K562 (cell line): ENCODE measurements at regions not wholly inside any gene's neighbourhood (a gene's known extent, or its start where the extent isn't known, plus 50 kb on each side); places are given as distances from the start of the nearest gene placed in this dataset.

ENCODE experiments used
- ARHGAP35 ChIP-seq: fragments of 450-650 bp; IDR thresholded peaks from 2 replicates; pipeline ENCODE4 v1.6.1; 2018; ENCODE audit not compliant: partially characterized antibody
- CBFB ChIP-seq: sonication (generic); formaldehyde crosslinking; IDR thresholded peaks from 2 replicates; pipeline ENCODE4 v1.4.0; 2020; ENCODE audit warnings: mild to moderate bottlenecking, missing genetic modification reagents
- CREB1 ChIP-seq, 2 experiments: sonication (generic) in 1 of 2; formaldehyde crosslinking in 1 of 2; IDR thresholded peaks; 2 replicates each; pipeline versions ENCODE4 v1.6.1 to v1.8.0; 2012 to 2022; ENCODE audit warnings: inconsistent platforms in 1 of 2, mild to moderate bottlenecking in 1 of 2, missing genetic modification reagents in 1 of 2, moderate library complexity in 1 of 2
- KLF10 ChIP-seq: fragments of 250-450 bp; sonication (Bioruptor Pico); IDR thresholded peaks from 2 replicates; pipeline ENCODE4 v1.6.1; 2021; ENCODE audit warnings: matching md5 sums
- SAP30 ChIP-seq: fragments of 200-600 bp; sonication (generic); IDR thresholded peaks from 2 replicates; pipeline ENCODE4 v1.6.1; 2012; ENCODE audit warnings: borderline replicate concordance, low read depth, mild to moderate bottlenecking, moderate library complexity, low read length, control low read depth, inconsistent platforms; ENCODE audit not compliant: insufficient read depth, poor library complexity, severe bottlenecking
- SETDB1 ChIP-seq: IDR thresholded peaks from one replicate; pipeline ENCODE4 v1.6.1; 2012; ENCODE audit warnings: low read length, control low read depth, inconsistent platforms
- TBP ChIP-seq: optimal IDR thresholded peaks from 2 replicates; pipeline ENCODE3; 2011; ENCODE audit warnings: low read depth, low read length, improper control_type of control experiment
- TF ChIP-seq, protein P1 (sequence below): fragments of 450-650 bp; IDR thresholded peaks from 2 replicates; pipeline ENCODE4 v1.6.1; 2016; ENCODE audit warnings: borderline replicate concordance
- TF ChIP-seq, protein P2 (sequence below): fragments of 200-800 bp; sonication (Bioruptor generic); IDR thresholded peaks from 2 replicates; pipeline ENCODE4 v1.6.1; 2016; ENCODE audit warnings: missing genetic modification characterization, missing compliant biosample characterization

DNA sequence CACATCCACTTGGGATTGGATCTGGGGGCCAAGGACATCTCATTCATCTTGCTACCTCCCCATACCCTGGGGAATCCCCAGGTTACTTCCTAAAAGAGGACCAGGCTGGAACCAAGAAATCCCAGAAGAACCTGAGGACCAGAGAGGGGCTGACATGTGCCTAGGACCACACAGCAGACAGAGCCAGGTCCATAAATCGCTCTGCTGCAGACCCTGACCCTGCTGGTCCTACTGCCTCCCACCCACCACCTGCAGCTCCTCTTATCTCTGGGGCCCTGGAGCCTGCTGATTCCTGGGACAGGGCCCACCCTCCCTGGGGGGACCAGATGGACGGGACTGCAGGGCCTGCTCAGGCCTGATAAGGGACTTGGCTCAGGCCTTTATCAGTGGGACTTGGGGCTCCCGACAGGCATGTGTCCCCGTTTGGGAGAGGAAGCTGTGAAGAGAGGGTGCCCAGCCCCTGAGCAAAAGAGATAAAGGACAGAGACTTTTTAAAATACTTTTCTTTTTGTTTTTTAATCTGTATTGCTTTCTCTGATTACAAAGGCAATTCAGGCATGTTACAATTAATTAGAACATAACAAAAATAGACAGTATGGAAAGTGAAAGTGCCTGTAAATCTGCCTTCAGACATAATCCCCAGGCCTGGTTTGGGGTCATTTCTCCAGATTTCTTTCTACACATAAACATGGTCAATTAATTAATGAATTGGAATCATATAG, 101.3 kb upstream of the LARP1 start (continued):
- TF ChIP-seq, protein P1, sequence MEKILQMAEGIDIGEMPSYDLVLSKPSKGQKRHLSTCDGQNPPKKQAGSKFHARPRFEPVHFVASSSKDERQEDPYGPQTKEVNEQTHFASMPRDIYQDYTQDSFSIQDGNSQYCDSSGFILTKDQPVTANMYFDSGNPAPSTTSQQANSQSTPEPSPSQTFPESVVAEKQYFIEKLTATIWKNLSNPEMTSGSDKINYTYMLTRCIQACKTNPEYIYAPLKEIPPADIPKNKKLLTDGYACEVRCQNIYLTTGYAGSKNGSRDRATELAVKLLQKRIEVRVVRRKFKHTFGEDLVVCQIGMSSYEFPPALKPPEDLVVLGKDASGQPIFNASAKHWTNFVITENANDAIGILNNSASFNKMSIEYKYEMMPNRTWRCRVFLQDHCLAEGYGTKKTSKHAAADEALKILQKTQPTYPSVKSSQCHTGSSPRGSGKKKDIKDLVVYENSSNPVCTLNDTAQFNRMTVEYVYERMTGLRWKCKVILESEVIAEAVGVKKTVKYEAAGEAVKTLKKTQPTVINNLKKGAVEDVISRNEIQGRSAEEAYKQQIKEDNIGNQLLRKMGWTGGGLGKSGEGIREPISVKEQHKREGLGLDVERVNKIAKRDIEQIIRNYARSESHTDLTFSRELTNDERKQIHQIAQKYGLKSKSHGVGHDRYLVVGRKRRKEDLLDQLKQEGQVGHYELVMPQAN, result no peak; the same call in 1 of the 2 replicates
- TF ChIP-seq CBFB (peak; percentile 86), TBP (no peak), KLF10 (CRISPR knock-in tag) (peak; percentile 72; the same call in 1 of the 2 replicates), SETDB1 (no peak), CREB1 (IDR thresholded peaks at IDR 0.05) (peak; percentile 93), CREB1 (CRISPR knock-in tag; IDR thresholded peaks at IDR 0.05) (no peak), SAP30 (no peak), ARHGAP35 (no peak)
- TF ChIP-seq, protein P2, sequence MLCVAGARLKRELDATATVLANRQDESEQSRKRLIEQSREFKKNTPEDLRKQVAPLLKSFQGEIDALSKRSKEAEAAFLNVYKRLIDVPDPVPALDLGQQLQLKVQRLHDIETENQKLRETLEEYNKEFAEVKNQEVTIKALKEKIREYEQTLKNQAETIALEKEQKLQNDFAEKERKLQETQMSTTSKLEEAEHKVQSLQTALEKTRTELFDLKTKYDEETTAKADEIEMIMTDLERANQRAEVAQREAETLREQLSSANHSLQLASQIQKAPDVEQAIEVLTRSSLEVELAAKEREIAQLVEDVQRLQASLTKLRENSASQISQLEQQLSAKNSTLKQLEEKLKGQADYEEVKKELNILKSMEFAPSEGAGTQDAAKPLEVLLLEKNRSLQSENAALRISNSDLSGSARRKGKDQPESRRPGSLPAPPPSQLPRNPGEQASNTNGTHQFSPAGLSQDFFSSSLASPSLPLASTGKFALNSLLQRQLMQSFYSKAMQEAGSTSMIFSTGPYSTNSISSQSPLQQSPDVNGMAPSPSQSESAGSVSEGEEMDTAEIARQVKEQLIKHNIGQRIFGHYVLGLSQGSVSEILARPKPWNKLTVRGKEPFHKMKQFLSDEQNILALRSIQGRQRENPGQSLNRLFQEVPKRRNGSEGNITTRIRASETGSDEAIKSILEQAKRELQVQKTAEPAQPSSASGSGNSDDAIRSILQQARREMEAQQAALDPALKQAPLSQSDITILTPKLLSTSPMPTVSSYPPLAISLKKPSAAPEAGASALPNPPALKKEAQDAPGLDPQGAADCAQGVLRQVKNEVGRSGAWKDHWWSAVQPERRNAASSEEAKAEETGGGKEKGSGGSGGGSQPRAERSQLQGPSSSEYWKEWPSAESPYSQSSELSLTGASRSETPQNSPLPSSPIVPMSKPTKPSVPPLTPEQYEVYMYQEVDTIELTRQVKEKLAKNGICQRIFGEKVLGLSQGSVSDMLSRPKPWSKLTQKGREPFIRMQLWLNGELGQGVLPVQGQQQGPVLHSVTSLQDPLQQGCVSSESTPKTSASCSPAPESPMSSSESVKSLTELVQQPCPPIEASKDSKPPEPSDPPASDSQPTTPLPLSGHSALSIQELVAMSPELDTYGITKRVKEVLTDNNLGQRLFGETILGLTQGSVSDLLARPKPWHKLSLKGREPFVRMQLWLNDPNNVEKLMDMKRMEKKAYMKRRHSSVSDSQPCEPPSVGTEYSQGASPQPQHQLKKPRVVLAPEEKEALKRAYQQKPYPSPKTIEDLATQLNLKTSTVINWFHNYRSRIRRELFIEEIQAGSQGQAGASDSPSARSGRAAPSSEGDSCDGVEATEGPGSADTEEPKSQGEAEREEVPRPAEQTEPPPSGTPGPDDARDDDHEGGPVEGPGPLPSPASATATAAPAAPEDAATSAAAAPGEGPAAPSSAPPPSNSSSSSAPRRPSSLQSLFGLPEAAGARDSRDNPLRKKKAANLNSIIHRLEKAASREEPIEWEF (CRISPR knock-in tag), result peak; percentile 98
